Suprapubic skin (tissue), 4 donors: ENCODE measurements at regions not wholly inside any gene's neighbourhood (a gene's known extent, or its start where the extent isn't known, plus 50 kb on each side); places are given as distances from the start of the nearest gene placed in this dataset.

Source experiments
- DNase-seq, 2 donors: peaks; one replicate each; pipeline ENCODE4 v3.0.0-alpha.2; 2019; ENCODE audit warnings: low spot score in 2 of 2
- H3K27ac ChIP-seq: fragments of 200-600 bp; sonication (generic); one replicate; pipeline ENCODE4 v1.5.1; 2019
- H3K27me3 ChIP-seq: fragments of 200-600 bp; sonication (generic); one replicate; pipeline ENCODE4 v1.5.1; 2019
- H3K36me3 ChIP-seq: fragments of 200-600 bp; sonication (generic); one replicate; pipeline ENCODE4 v1.5.1; 2019
- H3K4me1 ChIP-seq: fragments of 200-600 bp; sonication (generic); one replicate; pipeline ENCODE4 v1.5.1; 2019
- H3K4me3 ChIP-seq: fragments of 200-600 bp; sonication (generic); one replicate; pipeline ENCODE4 v1.5.1; 2019; ENCODE audit warnings: mild to moderate bottlenecking
- H3K9me3 ChIP-seq: fragments of 200-600 bp; sonication (generic); one replicate; pipeline ENCODE4 v1.5.1; 2019
- CTCF ChIP-seq, 2 donors: fragments of 200-600 bp in 1 of 2; fragments of 450-650 bp in 1 of 2; sonication (generic) in 1 of 2; IDR thresholded peaks; one replicate each; pipeline ENCODE4 v1.5.1; 2016 to 2019; ENCODE audit warnings: antibody characterized with exemption in 2 of 2, mild to moderate bottlenecking in 1 of 2, moderate library complexity in 1 of 2
- EP300 ChIP-seq: sonication (generic); formaldehyde crosslinking; IDR thresholded peaks from one replicate; pipeline ENCODE4 v1.6.1; 2017; ENCODE audit warnings: antibody characterized with exemption
- POLR2A ChIP-seq, 2 donors: fragments of 450-650 bp; IDR thresholded peaks; one replicate each; pipeline ENCODE4 v1.6.1; 2017; ENCODE audit warnings: antibody characterized with exemption in 2 of 2, mild to moderate bottlenecking in 2 of 2, moderate library complexity in 2 of 2
- POLR2AphosphoS5 ChIP-seq, 3 donors: sonication (generic); formaldehyde crosslinking; IDR thresholded peaks; one replicate each; pipeline ENCODE4 v1.6.1; 2017; ENCODE audit warnings: antibody characterized with exemption in 3 of 3
- WGBS: methylation state at CpG from one replicate; pipeline ENCODE4 v1.1.5; 2018; 5-methylcytosine and 5-hydroxymethylcytosine counted together

- Histone ChIP-seq H3K4me3 (no peak overlapping the region), H3K9me3 (no peaks in the 10 kb centered on the region), H3K4me1 (peaks cover 4% of the 10 kb centered on the region), H3K36me3 (no peaks in the 10 kb centered on the region), H3K27ac (no peak overlapping the region), H3K27me3 (no peaks in the 10 kb centered on the region)
- DNase-seq: no peak
- TF ChIP-seq CTCF (IDR thresholded peaks at IDR 0.05): no peak
- TF ChIP-seq EP300: no peak
- TF ChIP-seq POLR2A (IDR thresholded peaks at IDR 0.05): no peak
- no peak for TF ChIP-seq POLR2AphosphoS5 (IDR thresholded peaks at IDR 0.05)
- WGBS: 83% methylated on average over 5 of the region's 5 CpGs
Observed at GRCh38 chr11:69431136-69431535, 50.3 kb upstream of the LINC01488 start.
